Astrocyte of the hippocampus (primary cell): ENCODE measurements at regions not wholly inside any gene's neighbourhood (a gene's known extent, or its start where the extent isn't known, plus 50 kb on each side); places are given as distances from the start of the nearest gene placed in this dataset.
A peak's percentile ranks its signal among the peaks of the same experiment; 100 is the strongest.
"Not testable (repeated sequence)": the region's sequence is repeated elsewhere in the genome, so short reads cannot be mapped to it uniquely, and the experiment has no call there.

Experiments used
- DNase-seq: peaks from one replicate; pipeline ENCODE4 v3.0.0; 2011; ENCODE audit warnings: low read depth, low spot score

DNA sequence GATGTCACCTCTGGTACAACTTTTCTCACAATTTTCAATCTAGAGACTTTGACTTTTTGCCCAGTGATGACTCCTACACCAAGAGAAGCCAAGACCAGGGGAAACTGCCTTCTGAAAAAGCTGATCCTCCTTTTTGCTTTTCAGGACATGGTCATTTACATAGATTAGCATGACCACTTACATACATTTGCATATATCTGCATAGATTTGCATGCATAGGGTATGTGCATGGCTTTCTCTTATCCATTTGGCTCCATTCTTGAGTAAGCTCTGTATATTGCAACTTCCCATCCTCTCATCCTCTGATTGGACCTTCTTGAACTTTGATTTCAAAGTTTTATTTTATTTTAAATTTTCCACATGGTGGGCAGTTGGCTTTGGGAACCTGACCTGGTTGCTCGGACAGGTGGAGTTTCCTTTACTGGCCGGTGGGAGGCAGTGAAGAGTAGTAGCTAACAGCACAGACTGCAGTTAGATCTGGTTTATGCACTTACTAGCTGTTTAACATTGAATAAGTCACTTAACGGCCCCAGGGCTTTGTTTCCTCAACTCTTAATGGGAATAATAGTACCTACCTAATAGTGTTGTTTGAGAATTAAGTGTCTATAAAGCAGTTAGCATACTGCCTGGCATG is 92.9 kb downstream of the GPR139 start:
- DNase-seq, result peak; percentile 31

DNA sequence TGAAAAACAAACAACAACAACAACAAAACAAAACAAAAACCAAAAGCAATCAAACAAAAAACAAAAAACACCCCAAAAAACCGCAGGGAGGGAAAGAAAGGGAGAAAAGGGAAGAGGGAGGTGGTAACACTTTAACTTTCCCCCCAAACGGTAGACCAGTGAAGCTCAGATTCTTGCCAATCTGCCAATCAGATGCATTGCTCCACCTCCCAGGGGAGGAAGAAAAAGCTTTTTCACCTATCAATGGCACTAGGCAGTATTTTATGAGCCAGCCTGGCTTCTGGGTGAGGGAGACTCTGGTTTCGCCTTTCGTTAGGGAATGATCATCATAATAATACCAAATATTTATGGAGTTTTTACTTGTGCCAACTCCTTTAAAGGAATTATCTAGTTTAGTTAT is 94.1 kb downstream of the GPR139 start:
- no peak for DNase-seq

GRCh38 chr16:19974607-19975006 is 90.0 kb upstream of the GPRC5B start:
- DNase-seq, result no peak

- no peak for DNase-seq
Observed at GRCh38 chr16:19972111-19972510, 87.5 kb upstream of the GPRC5B start.

DNA sequence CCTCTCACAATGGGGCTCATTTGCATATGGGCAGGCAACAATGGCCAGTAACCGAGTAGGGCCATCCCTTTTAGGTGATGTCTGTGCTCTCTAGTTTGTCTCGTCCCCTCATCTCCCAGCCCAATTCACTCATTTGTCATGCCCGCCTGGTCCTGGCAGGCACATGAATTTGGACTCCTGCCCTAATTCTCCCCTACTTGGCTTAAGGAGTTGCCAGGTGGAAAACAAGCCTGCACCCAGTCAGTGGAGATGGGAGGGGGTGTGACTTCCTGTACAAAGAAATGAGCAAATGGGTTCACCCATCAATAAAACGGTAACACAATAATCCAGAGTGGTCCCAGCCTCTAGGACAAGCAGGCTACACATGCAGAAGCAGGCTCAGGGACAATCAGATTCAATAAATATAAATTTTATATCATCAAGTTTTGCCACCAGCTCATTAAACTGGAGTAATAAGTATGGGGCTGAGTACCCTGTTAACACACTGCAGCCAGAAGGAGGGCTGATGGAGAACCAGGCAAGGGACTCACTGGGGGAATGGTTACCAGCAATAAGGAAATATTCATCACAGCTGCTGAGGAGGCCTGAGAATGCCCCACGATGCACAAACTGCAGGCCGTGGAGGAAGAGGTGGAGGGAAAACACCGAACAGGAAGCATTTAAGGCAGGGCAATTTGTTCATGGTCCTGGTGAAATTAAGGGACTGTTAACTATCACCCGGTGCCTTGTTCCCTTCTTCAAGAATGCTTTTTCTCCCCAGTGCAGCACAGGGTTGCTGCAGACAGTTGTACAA is 84.4 kb upstream of the GPRC5B start:
- DNase-seq, result no peak

- no peak for DNase-seq
Observed at GRCh38 chr16:19967963-19968362, 83.3 kb upstream of the GPRC5B start.

DNA sequence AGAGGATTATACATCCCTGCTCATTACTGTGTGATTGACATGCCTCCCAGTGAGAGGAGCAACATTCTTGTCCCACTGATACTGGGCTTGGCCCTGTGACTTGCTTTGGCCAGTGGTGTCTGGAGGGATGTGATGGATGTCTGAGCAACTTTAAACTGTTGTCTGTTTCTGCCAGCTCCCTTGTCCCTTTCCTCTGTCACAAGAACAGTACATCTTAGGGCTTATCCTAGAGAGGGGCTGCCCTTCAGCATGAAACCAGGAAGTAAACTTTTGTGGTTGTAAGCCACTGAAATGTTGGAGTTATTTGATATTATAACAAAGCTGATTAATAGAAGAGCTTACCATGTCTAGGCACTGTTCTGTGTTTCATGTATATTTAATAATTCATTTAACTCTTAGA is 82.9 kb upstream of the GPRC5B start:
- DNase-seq, result no peak

DNA sequence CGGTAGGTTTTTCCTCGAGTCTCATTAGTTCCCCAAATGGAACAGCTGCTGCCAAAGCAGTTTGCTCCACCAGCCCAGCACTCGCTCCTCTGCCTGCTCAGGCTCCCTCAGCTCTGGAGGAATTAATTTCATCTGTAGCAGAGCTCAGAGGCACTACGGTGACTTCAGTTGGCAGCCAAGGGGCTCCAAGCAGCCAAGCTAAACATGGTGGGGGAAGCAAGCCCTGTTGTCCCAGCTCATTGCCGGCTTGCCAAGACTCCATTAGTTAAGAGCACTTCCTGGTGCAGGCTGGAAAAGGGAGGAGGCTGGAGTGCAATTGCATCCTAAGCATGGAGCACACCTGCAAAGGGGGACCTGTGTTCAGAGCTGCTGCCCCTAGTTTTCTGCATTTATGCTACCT is 78.7 kb upstream of the GPRC5B start:
- DNase-seq, result peak; percentile 52

DNA sequence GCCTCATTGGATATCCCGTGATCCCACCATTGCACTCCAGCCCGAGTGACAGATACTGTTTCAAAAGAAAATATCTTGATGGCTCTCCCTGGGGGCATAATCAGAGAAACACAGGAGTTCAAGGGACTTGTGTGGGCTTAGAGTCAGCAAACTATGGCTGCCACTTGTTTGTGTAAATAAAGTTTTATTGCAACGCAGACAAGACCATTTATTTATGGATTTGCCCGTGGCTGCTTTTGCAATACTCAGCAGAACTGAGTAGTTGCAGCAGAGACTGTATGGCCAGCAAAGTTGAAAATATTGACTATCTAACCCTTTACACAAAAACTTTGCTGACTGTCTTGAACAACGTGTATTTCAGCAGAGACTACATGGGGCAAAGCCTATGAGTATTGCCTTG is 75.5 kb upstream of the GPRC5B start:
- no peak for DNase-seq

GRCh38 chr16:19959736-19960135 is 75.1 kb upstream of the GPRC5B start:
- DNase-seq, result no peak

DNA sequence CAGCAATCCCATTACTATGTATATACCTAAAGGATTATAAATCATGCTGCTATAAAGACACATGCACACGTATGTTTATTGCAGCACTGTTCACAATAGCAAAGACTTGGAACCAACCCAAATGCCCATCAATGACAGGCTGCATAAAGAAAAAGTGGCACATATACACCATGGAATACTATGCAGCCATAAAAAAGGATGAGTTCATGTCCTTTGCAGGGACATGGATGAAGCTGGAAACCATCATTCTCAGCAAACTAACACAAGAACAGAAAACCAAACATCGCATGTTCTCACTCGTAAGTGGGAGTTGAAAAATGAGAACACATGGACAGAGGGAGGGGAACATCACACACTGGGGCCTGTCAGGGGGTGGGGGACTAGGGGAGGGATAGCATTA is 71.2 kb upstream of the GPRC5B start:
- DNase-seq, result not testable (repeated sequence)

DNA sequence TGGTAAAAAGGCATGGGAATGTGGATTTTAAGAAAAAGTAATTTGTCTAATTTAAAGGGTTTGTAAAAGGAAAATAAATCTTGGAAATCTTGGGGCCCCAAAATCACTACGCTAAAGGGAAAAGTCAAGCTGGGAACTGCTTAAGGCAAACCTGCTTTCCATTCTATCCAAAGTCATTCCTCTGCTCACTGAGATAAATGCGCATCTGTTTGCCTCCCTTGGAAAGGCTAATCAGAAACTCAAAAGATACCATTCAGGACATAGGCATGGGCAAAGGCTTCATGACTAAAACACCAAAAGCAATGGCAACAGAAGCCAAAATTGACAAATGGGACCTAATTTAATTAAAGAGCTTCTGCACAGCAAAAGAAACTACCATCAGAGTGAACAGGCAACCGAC is 70.4 kb upstream of the GPRC5B start:
- DNase-seq, result not testable (repeated sequence)

GRCh38 chr16:19948186-19949104 is 63.8 kb upstream of the GPRC5B start:
- peak; percentile 6 for DNase-seq

DNA sequence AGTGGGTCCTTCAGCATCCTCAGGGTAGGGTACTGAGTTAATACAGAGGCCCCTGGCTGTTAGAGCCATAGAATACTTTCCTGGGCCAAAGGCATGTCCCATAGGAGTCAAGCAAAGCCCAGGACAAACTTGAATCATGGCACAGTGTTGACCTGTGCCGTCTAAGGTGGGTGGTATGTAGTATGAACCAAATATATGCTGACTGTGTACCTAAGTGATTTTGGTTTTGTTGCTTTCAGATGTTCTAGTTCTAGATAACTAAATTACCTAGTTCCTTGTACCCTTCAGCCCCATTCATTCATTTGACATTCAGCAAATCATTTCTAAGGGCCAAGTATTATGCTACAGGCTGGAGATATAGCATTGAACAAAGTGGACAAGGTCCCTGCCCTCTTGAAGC is 61.3 kb upstream of the GPRC5B start:
- DNase-seq, result no peak

GRCh38 chr16:19940195-19940594 is 55.5 kb upstream of the GPRC5B start:
- DNase-seq, result no peak

GRCh38 chr16:19939553-19939952 is 54.9 kb upstream of the GPRC5B start:
- no peak for DNase-seq

DNA sequence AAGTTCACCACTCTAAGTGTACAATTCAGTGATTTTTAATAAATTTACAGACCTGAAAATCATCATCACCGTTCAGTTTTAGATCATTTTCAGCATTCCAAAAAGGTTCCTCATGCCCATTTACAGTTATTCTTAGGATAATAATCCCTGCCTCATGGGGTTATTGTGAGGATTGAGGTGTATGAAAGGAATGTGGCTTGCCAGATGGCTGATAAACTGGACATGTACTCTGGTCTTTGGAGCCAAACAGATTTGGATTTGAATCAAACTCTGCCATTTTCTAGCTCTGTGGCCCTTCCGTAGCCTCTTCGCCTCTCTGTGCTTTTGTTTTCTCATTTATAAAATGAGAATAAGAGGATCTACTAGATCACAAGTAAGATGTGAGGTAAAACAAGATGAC is 53.9 kb upstream of the GPRC5B start:
- DNase-seq, result no peak

DNA sequence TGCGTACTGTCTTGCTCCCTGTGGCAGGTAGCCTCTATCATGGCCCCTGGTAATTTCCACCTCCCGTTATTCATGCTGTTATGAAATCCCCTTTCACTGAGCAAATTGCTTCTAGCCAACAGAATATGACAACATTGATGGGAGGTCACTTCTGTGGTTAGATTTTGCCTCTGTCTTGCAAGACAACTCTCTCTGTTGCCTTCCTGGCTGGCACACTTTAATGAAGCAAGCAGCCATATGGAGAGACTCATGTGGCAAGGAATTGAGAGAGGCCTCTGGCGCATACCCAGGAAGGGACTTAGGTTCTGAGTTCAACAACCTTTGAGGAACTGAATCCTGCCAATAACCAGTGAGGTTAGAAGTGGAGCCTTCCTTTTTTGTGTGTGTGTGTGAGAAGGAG is 51.8 kb upstream of the GPRC5B start:
- DNase-seq, result no peak

DNA sequence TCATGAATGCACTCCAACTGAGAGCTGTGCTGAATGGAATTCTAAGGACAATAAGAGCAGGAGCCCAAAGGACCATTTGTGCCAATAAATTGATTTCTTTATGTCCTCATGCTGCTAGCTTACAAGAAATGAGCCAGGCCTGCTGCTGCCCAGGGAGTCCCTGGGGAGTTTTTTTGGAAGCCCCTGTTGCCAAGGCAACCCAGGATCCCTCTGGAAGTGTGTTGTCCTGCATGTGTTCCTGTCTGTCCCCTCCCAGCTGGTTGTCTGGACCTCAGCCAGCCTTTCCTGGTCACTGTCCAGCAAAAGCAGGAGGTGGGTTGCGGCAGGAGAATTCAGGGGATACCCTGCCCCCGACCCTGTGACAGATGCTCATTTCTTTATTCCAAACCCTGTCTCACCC is 51.0 kb upstream of the GPRC5B start:
- no peak for DNase-seq
